Gastrocnemius medialis (tissue), 4 donors: ENCODE measurements at regions not wholly inside any gene's neighbourhood (a gene's known extent, or its start where the extent isn't known, plus 50 kb on each side); places are given as distances from the start of the nearest gene placed in this dataset.

Source experiments
- ATAC-seq, 2 donors: fragments of 150-250 bp; one replicate each; pipeline ENCODE4 v1.9.1; 2016
- DNase-seq, 2 donors: peaks; one replicate each; pipeline ENCODE4 v3.0.0-alpha.2; 2019
- H3K27ac ChIP-seq, 4 donors: fragments of 200-600 bp; sonication (generic); 1 replicate in 1 of 4; 2 replicates in 3 of 4; pipeline ENCODE4 v1.5.1; 2016 to 2018; ENCODE audit warnings: mild to moderate bottlenecking in 2 of 4, moderate library complexity in 1 of 4
- H3K27me3 ChIP-seq, 3 donors: fragments of 200-600 bp; sonication (generic) in 2 of 3; 1 replicate in 1 of 3; 2 replicates in 2 of 3; pipeline versions ENCODE4 v1.5.1 to v1.6.0; 2016 to 2019; ENCODE audit warnings: mild to moderate bottlenecking in 1 of 3, moderate library complexity in 1 of 3
- H3K36me3 ChIP-seq, 2 donors: fragments of 200-600 bp; sonication (generic) in 1 of 2; one replicate each; pipeline ENCODE4 v1.5.1; 2017 to 2018
- H3K4me1 ChIP-seq, 2 donors: fragments of 200-600 bp; sonication (generic) in 1 of 2; one replicate each; pipeline ENCODE4 v1.5.1; 2016 to 2017; ENCODE audit warnings: mild to moderate bottlenecking in 2 of 2
- H3K4me3 ChIP-seq, 4 donors: fragments of 200-600 bp; sonication (generic) in 3 of 4; 1 replicate in 1 of 4; 2 replicates in 3 of 4; pipeline ENCODE4 v1.5.1; 2016 to 2019; ENCODE audit warnings: mild to moderate bottlenecking in 2 of 4
- H3K9me3 ChIP-seq, 3 donors: fragments of 200-600 bp; sonication (generic) in 2 of 3; 1 replicate in 1 of 3; 2 replicates in 2 of 3; pipeline ENCODE4 v1.5.1; 2016 to 2019
- POLR2A ChIP-seq, 2 donors: fragments of 450-650 bp; IDR thresholded peaks; one replicate each; pipeline ENCODE4 v1.6.1; 2017; ENCODE audit warnings: antibody characterized with exemption in 2 of 2, mild to moderate bottlenecking in 2 of 2, moderate library complexity in 2 of 2
- in situ Hi-C, 4 donors: fragments of 200-750 bp; cut with MboI; loops; one replicate each; pipeline versions ENCODE4 v1.15.0 to v1.8.0; 2017; ENCODE audit warnings: low sequenced_read_pairs in 4 of 4
- intact Hi-C: fragments of 100-400 bp; cut with DNase I; formaldehyde crosslinking; loops from one replicate; pipeline ENCODE4 v1.15.1; 2023; ENCODE audit warnings: low total_unique reads
- TF ChIP-seq, protein P1 (sequence below), 5 experiments: fragments of 450-650 bp in 3 of 5; fragments of 200-600 bp in 2 of 5; sonication (generic) in 2 of 5; IDR thresholded peaks in 4 of 5; conservative IDR thresholded peaks in 1 of 5; 1 replicate in 4 of 5; 2 replicates in 1 of 5; pipeline ENCODE4 v1.5.1; 2016 to 2019; ENCODE audit warnings: antibody characterized with exemption in 5 of 5, mild to moderate bottlenecking in 3 of 5, moderate library complexity in 3 of 5

DNA sequence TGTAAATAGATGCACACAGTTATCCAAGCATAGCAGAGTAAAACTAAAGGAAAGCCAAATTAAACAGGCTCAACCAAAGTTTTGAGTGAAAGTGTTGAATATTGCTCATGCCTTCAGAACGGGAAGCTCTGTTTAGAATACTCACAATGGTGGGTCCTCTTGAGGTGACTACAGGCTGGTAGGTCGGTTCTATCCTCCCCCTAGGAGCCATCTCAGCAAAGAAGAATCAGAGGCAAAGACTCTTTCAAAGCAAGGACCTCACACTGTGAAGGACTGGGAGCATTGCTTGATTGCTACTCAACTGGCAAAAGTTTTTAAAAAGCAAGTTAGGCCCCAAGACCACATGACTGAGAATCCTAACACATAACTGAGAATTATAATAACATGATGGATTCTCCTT, 88.4 kb upstream of the JAG1 start:
- Histone ChIP-seq H3K27me3 (no peaks in the 10 kb centered on the region), H3K9me3 (no peaks in the 10 kb centered on the region), H3K4me1 (no peaks in the 10 kb centered on the region), H3K36me3 (no peaks in the 10 kb centered on the region), H3K27ac (no peak overlapping the region), H3K4me3 (no peak overlapping the region)
- DNase-seq, result no peak
- in situ Hi-C loops (no loop called here), intact Hi-C loops (no loop called here)
- no peak for ATAC-seq
- TF ChIP-seq, protein P1, sequence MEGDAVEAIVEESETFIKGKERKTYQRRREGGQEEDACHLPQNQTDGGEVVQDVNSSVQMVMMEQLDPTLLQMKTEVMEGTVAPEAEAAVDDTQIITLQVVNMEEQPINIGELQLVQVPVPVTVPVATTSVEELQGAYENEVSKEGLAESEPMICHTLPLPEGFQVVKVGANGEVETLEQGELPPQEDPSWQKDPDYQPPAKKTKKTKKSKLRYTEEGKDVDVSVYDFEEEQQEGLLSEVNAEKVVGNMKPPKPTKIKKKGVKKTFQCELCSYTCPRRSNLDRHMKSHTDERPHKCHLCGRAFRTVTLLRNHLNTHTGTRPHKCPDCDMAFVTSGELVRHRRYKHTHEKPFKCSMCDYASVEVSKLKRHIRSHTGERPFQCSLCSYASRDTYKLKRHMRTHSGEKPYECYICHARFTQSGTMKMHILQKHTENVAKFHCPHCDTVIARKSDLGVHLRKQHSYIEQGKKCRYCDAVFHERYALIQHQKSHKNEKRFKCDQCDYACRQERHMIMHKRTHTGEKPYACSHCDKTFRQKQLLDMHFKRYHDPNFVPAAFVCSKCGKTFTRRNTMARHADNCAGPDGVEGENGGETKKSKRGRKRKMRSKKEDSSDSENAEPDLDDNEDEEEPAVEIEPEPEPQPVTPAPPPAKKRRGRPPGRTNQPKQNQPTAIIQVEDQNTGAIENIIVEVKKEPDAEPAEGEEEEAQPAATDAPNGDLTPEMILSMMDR (IDR thresholded peaks at IDR 0.05 in 4 of 5, conservative IDR thresholded peaks at IDR 0.05 in 1 of 5), result no peak
- TF ChIP-seq POLR2A (IDR thresholded peaks at IDR 0.05), result no peak

DNA sequence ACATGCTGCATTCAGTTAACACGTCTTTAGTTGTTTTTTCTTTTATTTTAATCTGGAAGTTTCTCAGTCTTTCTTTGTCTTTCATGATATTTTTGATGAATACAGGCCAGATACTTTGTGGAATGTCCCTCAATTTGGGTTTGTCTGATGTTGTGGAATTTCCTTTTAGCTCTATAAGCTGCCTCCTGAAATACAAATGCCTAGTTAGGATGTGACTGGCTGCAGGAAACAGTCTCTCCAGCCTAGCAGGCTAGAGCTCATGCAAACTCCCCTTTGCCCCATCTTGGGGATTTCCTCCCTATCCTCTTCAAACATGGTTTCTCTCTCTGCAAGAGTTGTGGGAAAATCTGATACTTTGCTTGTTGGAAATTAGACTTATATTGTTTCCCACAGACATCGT, 89.3 kb upstream of the JAG1 start:
- H3K4me1 ChIP-seq, result no peaks in the 10 kb centered on the region
- no peaks in the 10 kb centered on the region for H3K9me3 ChIP-seq
- TF ChIP-seq, protein P1 (IDR thresholded peaks at IDR 0.05 in 4 of 5, conservative IDR thresholded peaks at IDR 0.05 in 1 of 5), result no peak
- TF ChIP-seq POLR2A (IDR thresholded peaks at IDR 0.05), result no peak
- H3K27ac ChIP-seq, result no peak overlapping the region
- intact Hi-C loops (no loop called here), in situ Hi-C loops (no loop called here)
- H3K27me3 ChIP-seq, result no peaks in the 10 kb centered on the region
- DNase-seq (no peak), ATAC-seq (no peak)
- no peaks in the 10 kb centered on the region for H3K36me3 ChIP-seq
- H3K4me3 ChIP-seq, result no peak overlapping the region

DNA sequence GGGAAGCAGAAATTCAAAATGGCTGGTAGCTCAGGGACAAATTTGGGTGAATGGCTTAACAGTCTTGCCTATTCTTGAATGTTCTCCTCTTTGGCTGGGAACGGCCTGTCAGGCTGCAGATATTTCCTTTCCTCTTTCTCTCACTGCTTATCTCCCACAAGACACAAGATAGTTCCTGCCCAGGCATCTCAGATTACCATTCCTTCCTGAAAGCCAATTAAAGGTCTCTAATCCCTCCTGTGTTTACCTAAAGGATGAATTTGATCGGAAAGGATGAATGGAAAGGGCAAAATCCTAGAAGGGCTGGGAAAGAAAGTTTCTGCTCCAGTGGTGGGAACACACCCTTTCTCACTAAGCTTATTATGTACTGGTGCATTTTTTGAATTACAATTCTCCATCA, 95.9 kb upstream of the JAG1 start:
- ATAC-seq (no peak), DNase-seq (no peak)
- Histone ChIP-seq H3K27ac (no peak overlapping the region), H3K4me3 (no peak overlapping the region), H3K36me3 (no peaks in the 10 kb centered on the region), H3K27me3 (no peaks in the 10 kb centered on the region), H3K9me3 (no peaks in the 10 kb centered on the region), H3K4me1 (no peaks in the 10 kb centered on the region)
- intact Hi-C loops (no loop called here), in situ Hi-C loops (no loop called here)
- TF ChIP-seq, protein P1 (IDR thresholded peaks at IDR 0.05 in 4 of 5, conservative IDR thresholded peaks at IDR 0.05 in 1 of 5), result no peak
- TF ChIP-seq POLR2A (IDR thresholded peaks at IDR 0.05), result no peak

DNA sequence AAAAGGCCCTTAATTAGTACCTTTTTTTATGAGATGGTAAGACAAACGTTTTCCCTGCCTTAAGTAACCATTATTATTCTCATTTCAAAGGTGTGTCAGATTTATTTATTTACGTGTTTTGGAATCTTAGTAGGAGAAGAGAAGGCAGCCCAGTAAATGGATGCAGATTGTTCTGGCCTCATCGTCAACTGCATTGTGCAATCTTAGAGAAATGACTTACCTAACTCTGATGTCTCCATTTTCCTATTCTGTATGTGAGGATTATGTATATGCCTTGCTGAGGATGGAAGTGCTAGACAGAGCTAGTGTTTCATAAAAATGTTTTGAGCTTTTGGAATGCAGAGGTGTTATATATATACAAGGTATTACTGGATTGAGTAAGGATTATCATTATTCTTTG, 97.0 kb upstream of the JAG1 start:
- no peak overlapping the region for H3K4me3 ChIP-seq
- no peaks in the 10 kb centered on the region for H3K4me1 ChIP-seq
- H3K27ac ChIP-seq, result no peak overlapping the region
- TF ChIP-seq, protein P1 (IDR thresholded peaks at IDR 0.05 in 4 of 5, conservative IDR thresholded peaks at IDR 0.05 in 1 of 5), result no peak
- no peak for TF ChIP-seq POLR2A (IDR thresholded peaks at IDR 0.05)
- intact Hi-C loops (no loop called here), in situ Hi-C loops (no loop called here)
- no peak for ATAC-seq
- no peaks in the 10 kb centered on the region for H3K27me3 ChIP-seq
- DNase-seq, result no peak
- no peaks in the 10 kb centered on the region for H3K9me3 ChIP-seq
- no peaks in the 10 kb centered on the region for H3K36me3 ChIP-seq

DNA sequence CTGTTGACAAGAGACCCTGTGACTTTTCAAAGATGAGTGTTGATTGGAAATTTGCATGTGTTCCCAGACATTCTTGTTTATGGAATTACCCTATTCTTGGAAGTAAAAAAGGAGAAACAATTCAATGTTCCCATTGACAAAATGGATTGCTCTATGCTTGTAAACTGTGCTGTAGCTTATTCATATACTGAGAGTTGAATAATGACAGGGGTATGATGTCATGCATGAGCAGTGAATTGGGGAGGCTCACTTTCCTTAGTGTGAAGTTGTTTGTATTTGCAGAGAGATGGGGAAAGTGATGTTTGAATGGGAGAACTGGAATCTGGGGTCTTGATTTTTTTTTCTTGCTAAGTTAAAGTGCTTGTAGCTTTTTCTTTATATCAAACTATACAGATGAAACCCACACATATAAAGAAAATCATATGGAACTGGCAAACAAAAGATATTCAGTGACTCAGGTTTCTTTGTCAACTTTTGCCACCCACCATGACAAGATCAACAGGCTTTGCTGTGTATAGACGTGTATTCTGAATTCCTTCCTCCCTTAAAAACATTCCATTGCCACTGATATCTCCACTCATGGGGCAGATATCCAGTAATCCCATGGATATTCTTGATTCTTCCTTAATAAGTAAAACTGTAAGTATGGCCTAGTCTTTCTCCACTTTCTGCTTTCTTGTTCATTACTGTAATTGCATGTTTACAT, 97.8 kb upstream of the JAG1 start:
- Histone ChIP-seq H3K27ac (no peak overlapping the region), H3K9me3 (no peaks in the 10 kb centered on the region), H3K27me3 (no peaks in the 10 kb centered on the region), H3K36me3 (no peaks in the 10 kb centered on the region), H3K4me3 (no peak overlapping the region), H3K4me1 (no peaks in the 10 kb centered on the region)
- no peak for ATAC-seq
- DNase-seq, result no peak
- in situ Hi-C loops, result no loop called here
- intact Hi-C loops, result no loop called here
- TF ChIP-seq, protein P1 (IDR thresholded peaks at IDR 0.05 in 4 of 5, conservative IDR thresholded peaks at IDR 0.05 in 1 of 5), result no peak
- no peak for TF ChIP-seq POLR2A (IDR thresholded peaks at IDR 0.05)
